ENCODE measurements at regions not wholly inside any gene's neighbourhood (a gene's known extent, or its start where the extent isn't known, plus 50 kb on each side); places are given as distances from the start of the nearest gene placed in this dataset.

DNA sequence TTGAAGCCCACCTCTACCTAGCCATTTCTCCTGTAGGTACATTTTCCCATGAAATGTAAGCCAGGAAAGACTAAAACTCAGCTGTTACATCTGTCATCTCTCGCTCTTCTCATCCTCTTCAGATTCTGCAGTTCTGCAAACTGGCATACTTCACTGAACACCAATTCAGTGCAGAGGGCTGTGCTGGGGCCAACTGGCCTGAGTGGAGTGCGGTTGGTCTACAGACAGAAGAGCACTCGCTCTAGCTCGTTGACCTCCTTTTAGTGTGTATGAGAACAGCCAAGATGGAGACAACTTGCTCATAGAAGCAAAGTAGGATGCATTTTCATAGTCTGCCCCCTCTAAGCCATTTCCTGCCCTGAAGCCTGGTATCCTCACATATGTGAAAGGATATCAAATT lies 862.6 kb downstream of the BCL11A start:
- no peaks in the 10 kb centered on the region for H3K9me3 ChIP-seq
- TF ChIP-seq, protein P1, sequence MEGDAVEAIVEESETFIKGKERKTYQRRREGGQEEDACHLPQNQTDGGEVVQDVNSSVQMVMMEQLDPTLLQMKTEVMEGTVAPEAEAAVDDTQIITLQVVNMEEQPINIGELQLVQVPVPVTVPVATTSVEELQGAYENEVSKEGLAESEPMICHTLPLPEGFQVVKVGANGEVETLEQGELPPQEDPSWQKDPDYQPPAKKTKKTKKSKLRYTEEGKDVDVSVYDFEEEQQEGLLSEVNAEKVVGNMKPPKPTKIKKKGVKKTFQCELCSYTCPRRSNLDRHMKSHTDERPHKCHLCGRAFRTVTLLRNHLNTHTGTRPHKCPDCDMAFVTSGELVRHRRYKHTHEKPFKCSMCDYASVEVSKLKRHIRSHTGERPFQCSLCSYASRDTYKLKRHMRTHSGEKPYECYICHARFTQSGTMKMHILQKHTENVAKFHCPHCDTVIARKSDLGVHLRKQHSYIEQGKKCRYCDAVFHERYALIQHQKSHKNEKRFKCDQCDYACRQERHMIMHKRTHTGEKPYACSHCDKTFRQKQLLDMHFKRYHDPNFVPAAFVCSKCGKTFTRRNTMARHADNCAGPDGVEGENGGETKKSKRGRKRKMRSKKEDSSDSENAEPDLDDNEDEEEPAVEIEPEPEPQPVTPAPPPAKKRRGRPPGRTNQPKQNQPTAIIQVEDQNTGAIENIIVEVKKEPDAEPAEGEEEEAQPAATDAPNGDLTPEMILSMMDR (IDR thresholded peaks at IDR 0.05) = no peak
- H3K4me1 ChIP-seq (ENCODE audit: low read depth) = no peaks in the 10 kb centered on the region
- intact Hi-C loops (cut with DNase I, micrococcal nuclease) = no loop called here
- no peak overlapping the region for H3K4me3 ChIP-seq
- no peak for DNase-seq
- no peak for ATAC-seq
- no peaks in the 10 kb centered on the region for H3K36me3 ChIP-seq (ENCODE audit: low read depth)

DNA sequence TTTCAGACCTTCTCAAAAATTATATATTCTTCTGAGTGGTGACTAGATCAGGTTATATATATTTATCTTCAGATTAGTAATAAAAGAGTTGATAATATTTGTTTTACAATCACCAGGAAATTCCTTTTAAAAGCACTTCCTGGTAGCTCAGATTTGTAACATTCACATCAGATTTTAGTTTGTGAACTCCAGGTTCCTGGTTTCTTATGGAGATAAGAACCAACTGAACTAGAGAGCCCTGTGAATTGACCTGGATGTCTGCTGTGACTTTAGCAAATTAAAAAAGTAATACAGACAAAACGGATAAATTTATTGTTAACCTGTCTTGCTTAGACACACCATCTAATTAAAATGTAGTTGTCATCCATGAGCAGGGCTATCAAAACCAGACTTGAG lies 868.7 kb downstream of the BCL11A start:
- H3K36me3 ChIP-seq (ENCODE audit: low read depth) = no peaks in the 10 kb centered on the region
- no peaks in the 10 kb centered on the region for H3K4me1 ChIP-seq (ENCODE audit: low read depth)
- DNase-seq (no peak), ATAC-seq (no peak)
- H3K9me3 ChIP-seq = no peaks in the 10 kb centered on the region
- intact Hi-C loops (cut with DNase I, micrococcal nuclease) = no loop called here
- TF ChIP-seq, protein P1 (IDR thresholded peaks at IDR 0.05) = no peak
- no peak overlapping the region for H3K4me3 ChIP-seq

DNA sequence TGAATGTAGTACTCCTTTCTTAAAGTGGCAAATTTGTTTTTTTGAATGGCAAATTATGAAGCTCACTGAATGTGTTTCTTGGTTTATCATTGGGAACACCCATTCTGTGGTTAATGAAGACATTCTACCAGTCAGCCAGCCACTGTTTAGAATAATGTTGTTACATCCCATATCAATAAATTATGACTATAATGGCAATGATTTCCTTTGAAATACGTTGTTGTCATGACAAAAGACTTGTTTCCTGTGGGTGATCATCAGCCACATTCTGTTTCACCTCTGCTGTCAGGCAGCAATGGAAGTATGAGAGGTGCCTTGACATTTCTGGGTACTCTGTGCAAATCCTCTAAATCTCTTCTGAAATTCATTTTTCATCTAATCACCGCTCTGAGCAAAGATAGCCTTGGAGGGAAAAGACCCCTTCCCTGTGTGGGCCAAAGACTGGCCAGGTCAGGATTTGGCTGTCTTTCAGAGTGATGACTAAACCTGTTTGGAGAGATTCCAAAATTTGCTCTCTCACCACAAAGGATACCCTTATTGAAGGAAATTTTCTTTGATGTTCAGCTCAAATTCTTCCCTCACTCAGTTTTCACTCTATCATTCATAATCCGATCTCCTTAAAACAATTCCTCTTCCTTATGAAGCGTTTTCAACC lies 869.2 kb downstream of the BCL11A start:
- TF ChIP-seq, protein P1 (IDR thresholded peaks at IDR 0.05) = no peak
- no peaks in the 10 kb centered on the region for H3K36me3 ChIP-seq (ENCODE audit: low read depth)
- ATAC-seq (no peak), DNase-seq (no peak)
- H3K9me3 ChIP-seq = no peaks in the 10 kb centered on the region
- intact Hi-C loops (cut with DNase I, micrococcal nuclease) = no loop called here
- H3K4me3 ChIP-seq = no peak overlapping the region
- no peaks in the 10 kb centered on the region for H3K4me1 ChIP-seq (ENCODE audit: low read depth)

DNA sequence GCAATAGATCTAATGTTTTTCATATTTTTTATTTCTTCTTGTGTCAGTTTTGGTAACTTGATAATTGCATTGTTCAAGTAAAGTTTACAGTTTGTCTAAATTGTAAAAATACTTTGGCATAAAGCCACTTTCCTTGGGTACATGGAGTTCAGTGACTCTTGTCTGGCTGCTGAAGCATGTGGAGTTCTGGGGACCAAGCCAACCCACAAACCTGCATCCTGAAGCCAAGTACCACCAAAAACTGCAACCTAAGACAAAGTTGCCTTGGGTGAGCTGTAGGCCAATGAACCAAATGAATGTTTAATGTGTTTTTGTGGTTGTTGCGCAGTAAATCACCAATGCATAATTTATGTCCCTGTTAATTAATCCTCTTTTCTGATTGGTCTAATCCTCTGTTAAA lies 872.6 kb downstream of the BCL11A start:
- Histone ChIP-seq H3K4me3 (no peak overlapping the region), H3K36me3 (ENCODE audit: low read depth) (no peaks in the 10 kb centered on the region), H3K9me3 (no peaks in the 10 kb centered on the region), H3K4me1 (ENCODE audit: low read depth) (no peaks in the 10 kb centered on the region)
- TF ChIP-seq, protein P1 (IDR thresholded peaks at IDR 0.05) = no peak
- no peak for DNase-seq
- intact Hi-C loops (cut with DNase I, micrococcal nuclease) = no loop called here
- ATAC-seq = no peak

DNA sequence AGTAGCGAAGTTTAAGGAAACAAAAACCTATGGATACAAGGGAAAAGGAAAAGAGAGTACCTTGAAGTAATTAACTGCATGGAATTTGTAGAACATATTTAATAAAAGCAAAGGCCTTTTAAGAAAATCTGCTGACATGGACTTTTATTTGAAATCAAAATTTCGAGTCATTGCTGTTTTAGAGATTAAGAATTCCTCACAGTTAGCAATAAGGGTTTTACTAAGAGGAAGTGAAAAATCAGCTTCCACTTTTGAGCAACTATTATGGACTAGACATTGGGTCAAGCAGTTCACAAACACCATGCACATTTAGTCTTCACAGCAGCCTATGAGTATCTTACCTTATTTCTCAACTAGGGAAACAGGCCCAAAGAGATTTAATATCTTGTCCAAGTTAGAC lies 876.3 kb downstream of the BCL11A start:
- no peak overlapping the region for H3K4me3 ChIP-seq
- no peaks in the 10 kb centered on the region for H3K36me3 ChIP-seq (ENCODE audit: low read depth)
- no peak for ATAC-seq
- DNase-seq = no peak
- intact Hi-C loops (cut with DNase I, micrococcal nuclease) = no loop called here
- H3K4me1 ChIP-seq (ENCODE audit: low read depth) = no peaks in the 10 kb centered on the region
- TF ChIP-seq, protein P1 (IDR thresholded peaks at IDR 0.05) = no peak
- no peaks in the 10 kb centered on the region for H3K9me3 ChIP-seq

DNA sequence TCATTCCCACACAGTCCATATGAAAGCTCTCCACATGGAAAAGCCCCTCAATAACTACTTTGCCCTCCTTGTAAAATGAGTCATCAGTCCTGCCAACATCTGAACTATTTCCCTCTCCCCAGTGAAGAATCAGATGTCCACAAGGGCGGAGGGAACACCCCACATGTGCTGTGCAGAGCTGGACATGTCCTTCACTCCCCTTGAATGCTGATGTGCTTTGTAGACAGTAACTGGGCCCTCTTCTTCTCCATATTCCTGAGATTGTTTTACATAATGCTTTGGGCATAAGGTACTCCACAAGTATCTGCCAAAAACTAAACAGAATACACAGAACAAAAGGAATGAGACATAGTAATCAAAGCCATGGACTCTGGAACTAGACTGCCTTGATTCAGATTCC lies 879.4 kb downstream of the BCL11A start:
- TF ChIP-seq, protein P1 (IDR thresholded peaks at IDR 0.05) = no peak
- DNase-seq = no peak
- ATAC-seq = no peak
- no peaks in the 10 kb centered on the region for H3K9me3 ChIP-seq
- no peaks in the 10 kb centered on the region for H3K36me3 ChIP-seq (ENCODE audit: low read depth)
- H3K4me3 ChIP-seq = no peak overlapping the region
- intact Hi-C loops (cut with DNase I, micrococcal nuclease) = no loop called here
- H3K4me1 ChIP-seq (ENCODE audit: low read depth) = no peaks in the 10 kb centered on the region
